ENCODE measurements at regions not wholly inside any gene's neighbourhood (a gene's known extent, or its start where the extent isn't known, plus 50 kb on each side); places are given as distances from the start of the nearest gene placed in this dataset.

DNA sequence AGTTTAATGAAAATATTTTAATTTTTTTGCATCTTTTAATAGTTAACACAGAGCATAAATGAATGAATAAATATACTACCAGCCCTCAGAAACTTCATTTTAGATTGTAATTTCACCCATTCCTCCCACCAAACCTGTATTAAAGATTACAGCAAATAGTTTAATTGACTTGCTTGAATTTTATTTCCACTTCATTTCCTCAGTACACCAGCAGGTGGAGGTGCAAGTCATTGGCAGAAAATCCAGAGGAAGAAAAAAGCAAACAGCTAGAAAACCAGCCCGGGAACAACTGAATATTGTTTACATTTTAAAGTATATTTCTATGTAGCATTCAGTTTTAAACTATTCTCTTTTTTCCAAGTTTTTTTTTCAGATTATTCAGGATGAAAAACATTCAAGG is 177.8 kb downstream of the OLFM4 start:
- H3K4me2 ChIP-seq (ENCODE audit: insufficient read depth, low read length) = no peak overlapping the region
- no peaks in the 10 kb centered on the region for H3K27me3 ChIP-seq (ENCODE audit: insufficient read depth, low read length, poor library complexity)
- H4K20me1 ChIP-seq (ENCODE audit: insufficient read depth, low read length) = no peaks in the 10 kb centered on the region
- ATAC-seq (ENCODE audit: insufficient read depth, low read depth) (no peak), DNase-seq (no peak)
- H3K27ac ChIP-seq (ENCODE audit: low read length) = no peak overlapping the region
- H3K4me3 ChIP-seq (ENCODE audit: low read depth in 1 of 2, low read length in 2 of 2) = no peak overlapping the region
- H3K36me3 ChIP-seq (ENCODE audit: insufficient read depth, low read length) = no peaks in the 10 kb centered on the region
- no peaks in the 10 kb centered on the region for H3K9me3 ChIP-seq (ENCODE audit: insufficient read depth, low read length, severe bottlenecking)
- no peak for TF ChIP-seq EZH2 (IDR thresholded peaks at IDR 0.05; ENCODE audit: borderline replicate concordance, low read depth, low read length, severe bottlenecking)
- TF ChIP-seq, protein P1, sequence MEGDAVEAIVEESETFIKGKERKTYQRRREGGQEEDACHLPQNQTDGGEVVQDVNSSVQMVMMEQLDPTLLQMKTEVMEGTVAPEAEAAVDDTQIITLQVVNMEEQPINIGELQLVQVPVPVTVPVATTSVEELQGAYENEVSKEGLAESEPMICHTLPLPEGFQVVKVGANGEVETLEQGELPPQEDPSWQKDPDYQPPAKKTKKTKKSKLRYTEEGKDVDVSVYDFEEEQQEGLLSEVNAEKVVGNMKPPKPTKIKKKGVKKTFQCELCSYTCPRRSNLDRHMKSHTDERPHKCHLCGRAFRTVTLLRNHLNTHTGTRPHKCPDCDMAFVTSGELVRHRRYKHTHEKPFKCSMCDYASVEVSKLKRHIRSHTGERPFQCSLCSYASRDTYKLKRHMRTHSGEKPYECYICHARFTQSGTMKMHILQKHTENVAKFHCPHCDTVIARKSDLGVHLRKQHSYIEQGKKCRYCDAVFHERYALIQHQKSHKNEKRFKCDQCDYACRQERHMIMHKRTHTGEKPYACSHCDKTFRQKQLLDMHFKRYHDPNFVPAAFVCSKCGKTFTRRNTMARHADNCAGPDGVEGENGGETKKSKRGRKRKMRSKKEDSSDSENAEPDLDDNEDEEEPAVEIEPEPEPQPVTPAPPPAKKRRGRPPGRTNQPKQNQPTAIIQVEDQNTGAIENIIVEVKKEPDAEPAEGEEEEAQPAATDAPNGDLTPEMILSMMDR (IDR thresholded peaks at IDR 0.05; ENCODE audit: borderline replicate concordance, extremely low read depth, low read length, poor library complexity, severe bottlenecking) = peak; percentile 57
- no peak overlapping the region for H2AFZ ChIP-seq (ENCODE audit: low read depth, low read length)
- no peaks in the 10 kb centered on the region for H3K4me1 ChIP-seq (ENCODE audit: insufficient read depth, low read length)
- no peak overlapping the region for H3K9ac ChIP-seq (ENCODE audit: low read depth, low read length)
- no peaks in the 10 kb centered on the region for H3K79me2 ChIP-seq (ENCODE audit: insufficient read depth, low read length)

DNA sequence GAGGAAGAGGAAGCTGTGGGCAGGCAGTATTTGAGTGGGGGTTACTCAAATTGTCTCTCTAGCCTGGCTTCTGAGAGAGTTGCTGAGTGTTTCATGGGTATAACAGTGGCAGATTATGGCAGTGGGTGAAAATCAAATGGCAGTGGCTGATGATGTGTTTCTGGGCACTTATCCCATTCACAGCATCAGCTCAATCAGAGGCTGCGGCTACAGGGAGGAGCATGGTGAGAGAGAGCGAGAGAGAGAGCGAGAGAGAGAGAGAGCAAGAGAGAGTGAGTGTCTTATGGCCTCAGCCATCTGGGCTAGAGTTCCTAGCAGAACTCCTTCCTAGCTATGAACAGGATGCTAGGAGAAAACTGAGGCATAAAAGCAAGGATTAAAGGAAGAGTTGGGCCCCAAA is 178.9 kb downstream of the OLFM4 start:
- no peak overlapping the region for H3K4me3 ChIP-seq (ENCODE audit: low read depth in 1 of 2, low read length in 2 of 2)
- H3K27ac ChIP-seq (ENCODE audit: low read length) = no peak overlapping the region
- H3K36me3 ChIP-seq (ENCODE audit: insufficient read depth, low read length) = no peaks in the 10 kb centered on the region
- no peaks in the 10 kb centered on the region for H3K9me3 ChIP-seq (ENCODE audit: insufficient read depth, low read length, severe bottlenecking)
- H3K4me2 ChIP-seq (ENCODE audit: insufficient read depth, low read length) = no peak overlapping the region
- no peak for ATAC-seq (ENCODE audit: insufficient read depth, low read depth)
- H3K4me1 ChIP-seq (ENCODE audit: insufficient read depth, low read length) = no peaks in the 10 kb centered on the region
- no peaks in the 10 kb centered on the region for H4K20me1 ChIP-seq (ENCODE audit: insufficient read depth, low read length)
- DNase-seq = no peak
- no peak overlapping the region for H2AFZ ChIP-seq (ENCODE audit: low read depth, low read length)
- H3K9ac ChIP-seq (ENCODE audit: low read depth, low read length) = no peak overlapping the region
- no peak for TF ChIP-seq EZH2 (IDR thresholded peaks at IDR 0.05; ENCODE audit: borderline replicate concordance, low read depth, low read length, severe bottlenecking)
- TF ChIP-seq, protein P1 (IDR thresholded peaks at IDR 0.05; ENCODE audit: borderline replicate concordance, extremely low read depth, low read length, poor library complexity, severe bottlenecking) = no peak
- no peaks in the 10 kb centered on the region for H3K27me3 ChIP-seq (ENCODE audit: insufficient read depth, low read length, poor library complexity)
- H3K79me2 ChIP-seq (ENCODE audit: insufficient read depth, low read length) = no peaks in the 10 kb centered on the region

DNA sequence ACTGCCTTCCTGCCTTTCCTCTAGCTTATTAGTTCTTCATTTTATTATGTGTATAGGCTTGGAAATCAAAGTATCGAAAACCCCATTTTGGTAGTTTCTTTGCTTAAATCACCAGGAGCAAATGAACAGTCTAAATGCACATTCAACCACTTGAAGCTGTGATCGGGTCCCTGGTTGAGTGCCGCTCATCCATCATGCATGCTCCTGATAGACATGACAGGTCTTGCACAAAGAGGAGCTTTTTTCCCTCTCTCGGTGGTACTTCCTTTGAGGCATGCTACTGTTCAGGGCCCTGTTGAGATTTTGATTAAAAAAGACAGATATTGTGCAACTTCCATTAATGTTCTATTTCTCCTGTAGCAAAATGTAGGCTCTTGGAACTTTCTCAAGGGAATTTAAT is 185.8 kb downstream of the OLFM4 start:
- no peaks in the 10 kb centered on the region for H4K20me1 ChIP-seq (ENCODE audit: insufficient read depth, low read length)

More for the DNA sequence above, 185.8 kb downstream of the OLFM4 start:
- Histone ChIP-seq H2AFZ (ENCODE audit: low read depth, low read length) (no peak overlapping the region), H3K9me3 (ENCODE audit: insufficient read depth, low read length, severe bottlenecking) (no peaks in the 10 kb centered on the region), H3K27me3 (ENCODE audit: insufficient read depth, low read length, poor library complexity) (no peaks in the 10 kb centered on the region), H3K4me2 (ENCODE audit: insufficient read depth, low read length) (no peak overlapping the region), H3K9ac (ENCODE audit: low read depth, low read length) (no peak overlapping the region), H3K27ac (ENCODE audit: low read length) (no peak overlapping the region), H3K79me2 (ENCODE audit: insufficient read depth, low read length) (no peaks in the 10 kb centered on the region), H3K36me3 (ENCODE audit: insufficient read depth, low read length) (no peaks in the 10 kb centered on the region), H3K4me3 (ENCODE audit: low read depth in 1 of 2, low read length in 2 of 2) (no peak overlapping the region), H3K4me1 (ENCODE audit: insufficient read depth, low read length) (no peaks in the 10 kb centered on the region)
- DNase-seq (no peak), ATAC-seq (ENCODE audit: insufficient read depth, low read depth) (no peak)
- no peak for TF ChIP-seq EZH2 (IDR thresholded peaks at IDR 0.05; ENCODE audit: borderline replicate concordance, low read depth, low read length, severe bottlenecking)
- TF ChIP-seq, protein P1 (IDR thresholded peaks at IDR 0.05; ENCODE audit: borderline replicate concordance, extremely low read depth, low read length, poor library complexity, severe bottlenecking) = no peak
